ENCODE measurements at regions not wholly inside any gene's neighbourhood (a gene's known extent, or its start where the extent isn't known, plus 50 kb on each side); places are given as distances from the start of the nearest gene placed in this dataset.
"Not testable (repeated sequence)": the region's sequence is repeated elsewhere in the genome, so short reads cannot be mapped to it uniquely, and the experiment has no call there.

GRCh38 chr11:104771763-104772162, 126.5 kb downstream of the CASP12 start:
- intact Hi-C loops (cut with micrococcal nuclease) = no loop called here
- H3K4me2 ChIP-seq (ENCODE audit: low read depth, low read length) = no peak overlapping the region
- H2AK5ac ChIP-seq (ENCODE audit: low read depth, low read length) = peak overlapping the region; percentile 50
- ATAC-seq (ENCODE audit: low read depth) (no peak), DNase-seq (no peak)
- dilution Hi-C loops (cut with HindIII; ENCODE audit: low sequenced_read_pairs, unreplicated experiment) = no loop called here
- no peak overlapping the region for H3K56ac ChIP-seq (ENCODE audit: extremely low read depth, insufficient read depth, low read length)
- no peaks in the 10 kb centered on the region for H3K79me1 ChIP-seq (ENCODE audit: low read depth in 1 of 2, low read length in 2 of 2)
- no peaks in the 10 kb centered on the region for H3K36me3 ChIP-seq (ENCODE audit: control insufficient read depth, insufficient read depth, low read length)
- 0 out of 2 replicates have a peak overlapping the region, but pooled peaks have one; percentile 15 for H3K4ac ChIP-seq (ENCODE audit: low read depth, low read length)
- no peaks in the 10 kb centered on the region for H3K9me3 ChIP-seq (ENCODE audit: control insufficient read depth, insufficient read depth, low read length)
- H3K18ac ChIP-seq (ENCODE audit: low read depth, low read length) = peak overlapping the region; percentile 1; the same call in 1 of the 2 replicates
- H3K23ac ChIP-seq (ENCODE audit: low read depth, low read length) = no peak overlapping the region
- ChIA-PET POLR2A (ENCODE audit: unreplicated experiment) (no interaction called here), CTCF (interaction anchor here (0.6 kb wide), 1 partner anchor 106 kb away, joined by 5 read pairs; no protein-coding TSS in a partner anchor)
- H4K5ac ChIP-seq (ENCODE audit: low read depth, low read length) = no peak overlapping the region; the same call in 1 of the 2 replicates
- no peak overlapping the region for H2AFZ ChIP-seq (replicated peaks; ENCODE audit: low read length, poor library complexity)
- peaks cover 2% of the 10 kb centered on the region for H3K4me1 ChIP-seq (ENCODE audit: control insufficient read depth, insufficient read depth, low read length)
- peak overlapping the region; percentile 40; the same call in 1 of the 2 replicates for H2BK20ac ChIP-seq (ENCODE audit: low read depth, low read length)
- BruUV-seq (replicated peaks) = no TSS peak
- no peaks in the 10 kb centered on the region for H4K20me1 ChIP-seq (ENCODE audit: insufficient read depth, low read length)
- no peak overlapping the region for H3K9ac ChIP-seq (ENCODE audit: low read depth, low read length)
- peak overlapping the region; percentile 65; the same call in 1 of the 3 replicates for H2BK15ac ChIP-seq (ENCODE audit: low read depth, low read length)
- TF ChIP-seq POLR2A (IDR thresholded peaks at IDR 0.05; ENCODE audit: low read depth, low read length) = no peak
- TF ChIP-seq CHD1 (IDR thresholded peaks at IDR 0.05; ENCODE audit: low read depth, low read length) = no peak
- no peak for TF ChIP-seq RAD21 (IDR thresholded peaks at IDR 0.05; ENCODE audit: low read length)
- TF ChIP-seq MAFK (IDR thresholded peaks at IDR 0.05; ENCODE audit: low read depth, low read length) = no peak
- no peak for TF ChIP-seq FOS (IDR thresholded peaks at IDR 0.05; ENCODE audit: low read depth, low read length)
- H4K91ac ChIP-seq (ENCODE audit: insufficient read depth, low read depth, low read length) = no peak overlapping the region; the same call in 1 of the 2 replicates
- H3K9me1 ChIP-seq (ENCODE audit: insufficient read depth, low read length) = no peaks in the 10 kb centered on the region
- no peak overlapping the region for H2BK5ac ChIP-seq (ENCODE audit: low read depth, low read length, poor library complexity, severe bottlenecking)
- peak overlapping the region in 1 of 2 experiments; percentile 50; a peak in 3 of 4 replicates for H4K8ac ChIP-seq (ENCODE audit: low read depth in 2 of 2, low read length in 2 of 2)
- H3K27me3 ChIP-seq (ENCODE audit: control insufficient read depth, insufficient read depth, low read length) = no peaks in the 10 kb centered on the region
- H2AK9ac ChIP-seq (replicated peaks; ENCODE audit: low read depth, low read length, poor library complexity) = no peak overlapping the region
- H3K27ac ChIP-seq (ENCODE audit: insufficient read depth, low read length) = no peak overlapping the region
- peak overlapping the region; percentile 54 for H2BK120ac ChIP-seq (ENCODE audit: low read depth, low read length)
- in situ Hi-C loops (cut with MboI; ENCODE audit: low sequenced_read_pairs) = no loop called here
- no CpG with 5 or more reads among the region's 3 CpGs for WGBS, 2 experiments (ENCODE audit: extremely low coverage in 2 of 2, insufficient read length in 1 of 2)
- peak overlapping the region; percentile 32 for H3K14ac ChIP-seq (replicated peaks; ENCODE audit: low read depth, low read length)
- no peak overlapping the region for H3K4me3 ChIP-seq (ENCODE audit: insufficient read depth, low read depth, low read length)

- H3K4me1 ChIP-seq (ENCODE audit: control insufficient read depth, insufficient read depth, low read length); H3K27me3 ChIP-seq (ENCODE audit: control insufficient read depth, insufficient read depth, low read length); H3K4me3 ChIP-seq (ENCODE audit: insufficient read depth, low read depth, low read length); H4K8ac ChIP-seq (ENCODE audit: low read depth in 2 of 2, low read length in 2 of 2); CTCF ChIA-PET; POLR2A ChIA-PET (ENCODE audit: unreplicated experiment); H4K91ac ChIP-seq (ENCODE audit: insufficient read depth, low read depth, low read length); H2BK20ac ChIP-seq (ENCODE audit: low read depth, low read length); H3K27ac ChIP-seq (ENCODE audit: insufficient read depth, low read length); in situ Hi-C loops (cut with MboI; ENCODE audit: low sequenced_read_pairs); intact Hi-C loops (cut with micrococcal nuclease); H3K4ac ChIP-seq (ENCODE audit: low read depth, low read length); H3K79me1 ChIP-seq (ENCODE audit: low read depth in 1 of 2, low read length in 2 of 2); H3K56ac ChIP-seq (ENCODE audit: extremely low read depth, insufficient read depth, low read length); BruUV-seq (replicated peaks); H3K23ac ChIP-seq (ENCODE audit: low read depth, low read length); H3K36me3 ChIP-seq (ENCODE audit: control insufficient read depth, insufficient read depth, low read length); H2BK15ac ChIP-seq (ENCODE audit: low read depth, low read length); H3K9ac ChIP-seq (ENCODE audit: low read depth, low read length); dilution Hi-C loops (cut with HindIII; ENCODE audit: low sequenced_read_pairs, unreplicated experiment); ATAC-seq (ENCODE audit: low read depth); H2AK5ac ChIP-seq (ENCODE audit: low read depth, low read length); H2BK5ac ChIP-seq (ENCODE audit: low read depth, low read length, poor library complexity, severe bottlenecking); H4K20me1 ChIP-seq (ENCODE audit: insufficient read depth, low read length); H2AK9ac ChIP-seq (replicated peaks; ENCODE audit: low read depth, low read length, poor library complexity); H3K9me1 ChIP-seq (ENCODE audit: insufficient read depth, low read length); H3K18ac ChIP-seq (ENCODE audit: low read depth, low read length); H2AFZ ChIP-seq (replicated peaks; ENCODE audit: low read length, poor library complexity); H4K5ac ChIP-seq (ENCODE audit: low read depth, low read length); H3K4me2 ChIP-seq (ENCODE audit: low read depth, low read length); DNase-seq; H3K9me3 ChIP-seq (ENCODE audit: control insufficient read depth, insufficient read depth, low read length); H3K14ac ChIP-seq (replicated peaks; ENCODE audit: low read depth, low read length): not testable (repeated sequence)
- H2BK120ac ChIP-seq (ENCODE audit: low read depth, low read length) = peak overlapping the region; percentile 54; the same call in 1 of the 2 replicates
- WGBS, 2 experiments (ENCODE audit: extremely low coverage in 2 of 2, insufficient read length in 1 of 2) = 60% methylated on average over 1 of the region's 3 CpGs; no CpG with 5 or more reads in 1 of the 2 experiments
Observed at GRCh38 chr11:104771046-104771445, 127.2 kb downstream of the CASP12 start.

All from IMR-90 (cell line).